HUES48 (cell line): ENCODE measurements at regions not wholly inside any gene's neighbourhood (a gene's known extent, or its start where the extent isn't known, plus 50 kb on each side); places are given as distances from the start of the nearest gene placed in this dataset.

Experiments used
- H3K27ac ChIP-seq: one replicate; pipeline ENCODE4 v1.7.0; 2013; ENCODE audit warnings: low read depth, low read length, inconsistent platforms
- H3K27me3 ChIP-seq: 2 replicates; pipeline ENCODE4 v1.6.1; 2013; ENCODE audit warnings: mild to moderate bottlenecking, low read length; ENCODE audit not compliant: control insufficient read depth, insufficient read depth
- H3K36me3 ChIP-seq: 2 replicates; pipeline ENCODE4 v1.6.1; 2013; ENCODE audit warnings: low read length; ENCODE audit not compliant: control insufficient read depth, insufficient read depth
- H3K4me1 ChIP-seq: 2 replicates; pipeline ENCODE4 v1.6.1; 2013; ENCODE audit warnings: mild to moderate bottlenecking, low read length; ENCODE audit not compliant: control insufficient read depth, insufficient read depth
- H3K4me3 ChIP-seq: 2 replicates; pipeline ENCODE4 v1.5.1; 2013; ENCODE audit warnings: mild to moderate bottlenecking, low read depth, low read length
- H3K9ac ChIP-seq: 2 replicates; pipeline ENCODE4 v1.6.1; 2013; ENCODE audit warnings: mild to moderate bottlenecking, low read depth, low read length, moderate library complexity
- H3K9me3 ChIP-seq: 2 replicates; pipeline ENCODE4 v1.6.1; 2013; ENCODE audit warnings: low read length; ENCODE audit not compliant: control insufficient read depth, insufficient read depth

GRCh38 chr2:81249152-81249551, 944.6 kb upstream of the LRRTM1 start:
- H3K9me3 ChIP-seq = no peaks in the 10 kb centered on the region
- H3K9ac ChIP-seq = no peak overlapping the region
- H3K36me3 ChIP-seq = no peaks in the 10 kb centered on the region
- H3K27me3 ChIP-seq = no peaks in the 10 kb centered on the region
- no peak overlapping the region for H3K4me3 ChIP-seq
- H3K4me1 ChIP-seq = no peaks in the 10 kb centered on the region
- H3K27ac ChIP-seq = no peak overlapping the region

DNA sequence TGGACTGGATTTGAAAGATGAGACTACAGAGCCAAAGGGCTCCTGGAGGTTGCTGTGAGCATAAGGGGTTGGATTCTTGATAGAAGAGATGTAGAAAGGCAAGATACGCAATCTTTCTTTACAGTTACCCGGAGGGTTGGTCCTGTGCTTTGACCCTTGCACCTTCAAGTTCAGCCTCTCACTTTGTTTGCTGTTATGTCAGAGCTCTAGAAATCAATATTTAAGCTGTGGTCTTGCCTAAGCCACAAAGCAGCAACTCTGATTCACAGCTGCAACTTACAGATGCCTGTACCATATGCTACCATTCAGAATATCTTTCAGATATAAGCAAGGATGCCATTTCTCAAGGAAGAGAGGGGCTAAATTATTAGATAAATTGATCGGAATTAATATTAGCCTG, 943.1 kb upstream of the LRRTM1 start:
- Histone ChIP-seq H3K4me3 (no peak overlapping the region), H3K27ac (no peak overlapping the region), H3K9me3 (no peaks in the 10 kb centered on the region), H3K36me3 (no peaks in the 10 kb centered on the region), H3K9ac (no peak overlapping the region), H3K27me3 (no peaks in the 10 kb centered on the region), H3K4me1 (no peaks in the 10 kb centered on the region)

DNA sequence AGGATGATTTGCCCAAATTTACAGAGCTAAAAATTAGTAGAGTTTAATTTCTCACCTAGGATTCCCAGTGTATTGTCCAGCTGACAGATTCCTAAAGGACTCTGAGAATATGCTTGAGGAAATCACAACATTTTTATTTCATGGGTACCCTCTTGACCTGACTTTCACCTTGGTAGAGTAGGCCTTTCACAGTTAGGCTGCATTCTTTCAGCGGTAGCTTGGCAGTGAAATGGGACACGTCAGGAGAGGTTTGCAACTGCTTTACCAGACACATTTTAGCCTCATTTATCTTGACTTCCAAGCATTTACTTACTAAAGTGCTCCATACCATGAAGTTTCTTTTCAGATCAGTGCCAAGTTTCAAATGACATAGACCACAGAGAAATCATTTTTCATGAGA, 937.9 kb upstream of the LRRTM1 start:
- no peak overlapping the region for H3K4me3 ChIP-seq

GRCh38 chr2:81238462-81238861, 933.9 kb upstream of the LRRTM1 start:
- Histone ChIP-seq H3K27ac (no peak overlapping the region), H3K4me3 (no peak overlapping the region), H3K9ac (no peak overlapping the region), H3K27me3 (no peaks in the 10 kb centered on the region), H3K36me3 (no peaks in the 10 kb centered on the region), H3K4me1 (no peaks in the 10 kb centered on the region), H3K9me3 (no peaks in the 10 kb centered on the region)

More for the DNA sequence above, 937.9 kb upstream of the LRRTM1 start:
- Histone ChIP-seq H3K4me1 (no peaks in the 10 kb centered on the region), H3K36me3 (no peaks in the 10 kb centered on the region), H3K27ac (no peak overlapping the region), H3K9ac (no peak overlapping the region), H3K9me3 (no peaks in the 10 kb centered on the region), H3K27me3 (no peaks in the 10 kb centered on the region)

DNA sequence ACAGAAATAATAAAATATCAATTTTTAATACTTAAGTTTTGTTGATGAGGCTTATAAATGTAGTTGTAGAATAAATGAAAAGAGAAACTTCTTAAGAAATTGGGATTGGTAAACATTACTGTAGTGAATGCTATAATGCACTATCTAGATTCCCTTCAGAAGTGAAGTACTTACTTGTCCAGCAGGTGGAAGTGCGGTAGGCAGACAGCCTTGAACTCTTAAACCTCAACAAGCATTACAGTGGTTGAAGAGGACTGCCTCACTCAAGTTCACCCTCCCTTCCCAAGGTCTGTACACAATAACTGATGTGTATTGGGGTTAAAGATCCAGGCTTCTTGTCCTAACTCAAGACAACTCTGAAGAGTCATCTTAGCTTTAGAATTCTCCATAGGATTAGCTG, 931.0 kb upstream of the LRRTM1 start:
- Histone ChIP-seq H3K4me1 (no peaks in the 10 kb centered on the region), H3K9me3 (no peaks in the 10 kb centered on the region), H3K27ac (no peak overlapping the region), H3K9ac (no peak overlapping the region), H3K4me3 (no peak overlapping the region), H3K36me3 (no peaks in the 10 kb centered on the region), H3K27me3 (no peaks in the 10 kb centered on the region)

- Histone ChIP-seq H3K9ac (no peak overlapping the region), H3K27ac (no peak overlapping the region), H3K36me3 (no peaks in the 10 kb centered on the region), H3K9me3 (no peaks in the 10 kb centered on the region), H3K4me3 (no peak overlapping the region), H3K4me1 (no peaks in the 10 kb centered on the region), H3K27me3 (no peaks in the 10 kb centered on the region)
Measured at GRCh38 chr2:81234711-81235110, 930.2 kb upstream of the LRRTM1 start.

DNA sequence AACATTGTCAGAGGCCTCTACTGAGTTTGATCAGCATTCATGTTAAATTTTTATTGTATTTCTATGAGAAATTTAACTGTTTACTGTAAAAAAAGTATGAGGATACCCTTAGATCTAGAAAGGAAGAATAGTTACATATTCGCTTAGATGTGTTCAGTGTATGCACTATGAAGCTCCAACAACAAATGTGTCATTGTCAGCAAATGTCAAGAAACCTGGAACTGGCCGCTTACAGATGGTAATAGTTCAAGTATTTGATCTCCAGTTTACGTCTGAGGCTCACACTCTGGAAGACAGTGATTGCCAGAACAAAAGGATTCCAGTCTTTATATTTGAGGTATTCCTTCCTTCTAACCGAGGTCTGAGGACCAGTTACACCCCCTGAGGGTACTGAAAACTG, 921.2 kb upstream of the LRRTM1 start:
- H3K9ac ChIP-seq = no peak overlapping the region
- H3K4me1 ChIP-seq = no peaks in the 10 kb centered on the region
- H3K27ac ChIP-seq = no peak overlapping the region
- no peaks in the 10 kb centered on the region for H3K9me3 ChIP-seq
- H3K27me3 ChIP-seq = no peaks in the 10 kb centered on the region
- no peaks in the 10 kb centered on the region for H3K36me3 ChIP-seq
- no peak overlapping the region for H3K4me3 ChIP-seq

DNA sequence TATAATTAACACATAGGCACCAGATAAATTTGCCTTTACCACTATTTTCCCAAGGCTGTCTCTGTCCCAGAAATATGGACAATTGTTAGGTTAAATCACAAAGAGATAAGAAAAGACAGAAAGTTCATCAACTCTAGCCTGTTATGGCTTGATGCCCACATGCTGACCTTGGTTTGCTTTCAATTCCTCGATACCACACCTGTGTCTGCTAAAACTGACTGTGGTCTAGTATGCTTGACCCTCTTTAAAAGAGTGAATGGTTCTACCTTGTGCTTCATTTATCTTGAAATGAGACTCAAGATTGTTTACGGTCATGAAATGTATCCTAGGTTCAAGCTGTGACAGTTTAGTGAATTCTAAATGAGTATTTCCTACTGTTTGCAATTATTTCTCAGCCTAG, 909.0 kb upstream of the LRRTM1 start:
- no peak overlapping the region for H3K27ac ChIP-seq
- H3K9me3 ChIP-seq = no peaks in the 10 kb centered on the region
- no peaks in the 10 kb centered on the region for H3K27me3 ChIP-seq
- no peak overlapping the region for H3K4me3 ChIP-seq
- no peaks in the 10 kb centered on the region for H3K36me3 ChIP-seq
- no peak overlapping the region for H3K9ac ChIP-seq
- H3K4me1 ChIP-seq = no peaks in the 10 kb centered on the region

- H3K9me3 ChIP-seq = no peaks in the 10 kb centered on the region
- no peaks in the 10 kb centered on the region for H3K4me1 ChIP-seq
- H3K9ac ChIP-seq = no peak overlapping the region
- H3K27me3 ChIP-seq = no peaks in the 10 kb centered on the region
- H3K4me3 ChIP-seq = no peak overlapping the region
- no peak overlapping the region for H3K27ac ChIP-seq
- H3K36me3 ChIP-seq = no peaks in the 10 kb centered on the region
Measured at GRCh38 chr2:81206216-81206615, 901.7 kb upstream of the LRRTM1 start.

DNA sequence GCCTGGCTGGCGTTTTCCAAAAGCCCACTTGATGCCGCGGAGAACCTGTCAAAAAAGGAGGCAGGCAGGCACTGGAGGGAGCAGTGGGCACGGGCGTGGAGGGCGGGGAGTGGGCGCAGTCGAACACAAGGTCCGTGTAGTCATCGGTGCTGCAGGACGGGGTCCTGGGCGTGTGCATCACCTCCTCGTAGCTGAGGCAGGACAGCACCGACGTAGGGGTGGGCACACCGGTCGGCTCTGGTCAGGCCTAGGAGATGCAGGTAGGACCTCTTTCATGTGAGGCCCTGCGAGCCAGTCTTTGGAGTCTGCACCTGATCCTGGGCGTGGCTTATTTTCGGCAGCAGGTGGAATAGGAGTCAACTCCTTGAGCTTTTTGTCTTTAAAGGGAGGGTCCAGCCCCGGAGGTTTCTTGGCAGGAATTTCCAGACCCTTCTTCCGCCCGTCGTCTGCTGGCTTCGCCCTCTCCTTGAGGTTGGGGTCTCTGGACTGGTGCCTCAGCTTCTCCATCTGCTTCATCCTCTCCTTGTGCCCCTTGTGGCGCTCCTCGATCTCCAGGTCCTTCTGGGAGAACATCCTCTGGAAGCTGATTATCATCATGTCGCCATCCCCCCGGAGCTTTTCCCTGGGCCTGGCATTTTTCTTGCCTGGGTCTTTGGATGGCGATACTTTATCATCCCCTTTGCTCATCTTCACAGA, 892.5 kb upstream of the LRRTM1 start:
- no peak overlapping the region for H3K27ac ChIP-seq
- H3K9me3 ChIP-seq = no peaks in the 10 kb centered on the region; the same call in 1 of the 2 replicates
- no peaks in the 10 kb centered on the region for H3K4me1 ChIP-seq

GRCh38 chr2:81196383-81196851, 891.9 kb upstream of the LRRTM1 start:
- H3K9me3 ChIP-seq = no peaks in the 10 kb centered on the region; the same call in 1 of the 2 replicates
- H3K27ac ChIP-seq = no peak overlapping the region
- no peak overlapping the region for H3K4me3 ChIP-seq
- no peaks in the 10 kb centered on the region for H3K4me1 ChIP-seq
- no peaks in the 10 kb centered on the region for H3K36me3 ChIP-seq
- H3K27me3 ChIP-seq = no peaks in the 10 kb centered on the region
- no peak overlapping the region for H3K9ac ChIP-seq

More for the DNA sequence above, 892.5 kb upstream of the LRRTM1 start:
- Histone ChIP-seq H3K27me3 (no peaks in the 10 kb centered on the region), H3K9ac (no peak overlapping the region), H3K4me3 (no peak overlapping the region), H3K36me3 (no peaks in the 10 kb centered on the region)
